ENCODE measurements at regions not wholly inside any gene's neighbourhood (a gene's known extent, or its start where the extent isn't known, plus 50 kb on each side); places are given as distances from the start of the nearest gene placed in this dataset.

- DNase-seq (ENCODE audit: low spot score in 2 of 2), result no peak
- Histone ChIP-seq H3K9me3 (no peaks in the 10 kb centered on the region), H3K4me1 (no peaks in the 10 kb centered on the region), H3K27me3 (no peaks in the 10 kb centered on the region), H3K36me3 (no peaks in the 10 kb centered on the region), H3K27ac (no peak overlapping the region), H3K4me3 (no peak overlapping the region)
- intact Hi-C loops (cut with DNase I; ENCODE audit: low total_unique reads), result no loop called here
- no peak for TF ChIP-seq POLR2AphosphoS5 (IDR thresholded peaks at IDR 0.05)
- TF ChIP-seq CTCF (IDR thresholded peaks at IDR 0.05), result no peak
- no peak for TF ChIP-seq POLR2A (IDR thresholded peaks at IDR 0.05)
These were observed 1041.7 kb upstream of the MIR17HG start for GRCh38 chr13:90305796-90306195.

DNA sequence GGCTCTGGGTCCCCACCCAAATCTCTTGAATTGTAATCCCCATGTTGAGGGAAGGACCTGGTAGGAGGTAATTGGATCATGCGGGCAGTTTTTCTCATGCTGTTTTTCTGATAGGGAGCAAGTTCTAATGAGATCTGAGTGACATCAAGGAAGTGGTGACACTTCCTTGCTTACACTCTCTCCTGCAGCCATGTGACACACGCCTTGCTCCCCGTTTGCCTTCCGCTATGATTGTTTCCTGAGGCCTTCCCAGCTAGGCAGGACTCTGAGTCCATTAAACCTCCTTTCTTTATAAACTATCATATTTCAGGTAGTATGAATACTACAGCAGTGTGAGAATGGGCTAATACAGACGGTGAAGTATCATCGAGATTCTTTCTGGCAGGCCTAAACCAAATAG is 1040.4 kb upstream of the MIR17HG start:
- H3K36me3 ChIP-seq, result no peaks in the 10 kb centered on the region
- no peaks in the 10 kb centered on the region for H3K4me1 ChIP-seq
- no peak overlapping the region for H3K27ac ChIP-seq
- no peaks in the 10 kb centered on the region for H3K27me3 ChIP-seq
- intact Hi-C loops (cut with DNase I; ENCODE audit: low total_unique reads), result no loop called here
- H3K9me3 ChIP-seq, result no peaks in the 10 kb centered on the region
- no peak overlapping the region for H3K4me3 ChIP-seq
- no peak for TF ChIP-seq CTCF (IDR thresholded peaks at IDR 0.05)
- TF ChIP-seq POLR2AphosphoS5 (IDR thresholded peaks at IDR 0.05), result no peak
- TF ChIP-seq POLR2A (IDR thresholded peaks at IDR 0.05), result no peak
- no peak for DNase-seq (ENCODE audit: low spot score in 2 of 2)

GRCh38 chr13:90308249-90308648 is 1039.2 kb upstream of the MIR17HG start:
- intact Hi-C loops (cut with DNase I; ENCODE audit: low total_unique reads), result no loop called here
- DNase-seq (ENCODE audit: low spot score in 2 of 2), result no peak
- no peaks in the 10 kb centered on the region for H3K27me3 ChIP-seq
- H3K36me3 ChIP-seq, result no peaks in the 10 kb centered on the region
- H3K27ac ChIP-seq, result no peak overlapping the region
- TF ChIP-seq CTCF (IDR thresholded peaks at IDR 0.05) (no peak), POLR2A (IDR thresholded peaks at IDR 0.05) (no peak), POLR2AphosphoS5 (IDR thresholded peaks at IDR 0.05) (no peak)
- H3K9me3 ChIP-seq, result no peaks in the 10 kb centered on the region
- no peaks in the 10 kb centered on the region for H3K4me1 ChIP-seq
- H3K4me3 ChIP-seq, result no peak overlapping the region

GRCh38 chr13:90311929-90312328 is 1035.6 kb upstream of the MIR17HG start:
- Histone ChIP-seq H3K9me3 (no peaks in the 10 kb centered on the region), H3K27me3 (no peaks in the 10 kb centered on the region), H3K4me3 (no peak overlapping the region), H3K36me3 (no peaks in the 10 kb centered on the region), H3K27ac (no peak overlapping the region), H3K4me1 (no peaks in the 10 kb centered on the region)
- intact Hi-C loops (cut with DNase I; ENCODE audit: low total_unique reads), result no loop called here
- TF ChIP-seq POLR2A (IDR thresholded peaks at IDR 0.05) (no peak), CTCF (IDR thresholded peaks at IDR 0.05) (no peak), POLR2AphosphoS5 (IDR thresholded peaks at IDR 0.05) (no peak)
- DNase-seq (ENCODE audit: low spot score in 2 of 2), result no peak

- H3K4me1 ChIP-seq, result no peaks in the 10 kb centered on the region
- no peaks in the 10 kb centered on the region for H3K9me3 ChIP-seq
- H3K36me3 ChIP-seq, result no peaks in the 10 kb centered on the region
- H3K27ac ChIP-seq, result no peak overlapping the region
- TF ChIP-seq CTCF (IDR thresholded peaks at IDR 0.05), result no peak
- TF ChIP-seq POLR2A (IDR thresholded peaks at IDR 0.05), result no peak
- TF ChIP-seq POLR2AphosphoS5 (IDR thresholded peaks at IDR 0.05), result no peak
- H3K27me3 ChIP-seq, result no peaks in the 10 kb centered on the region
- no peak for DNase-seq (ENCODE audit: low spot score in 2 of 2)
- H3K4me3 ChIP-seq, result no peak overlapping the region
- intact Hi-C loops (cut with DNase I; ENCODE audit: low total_unique reads), result no loop called here
These were observed 1032.4 kb upstream of the MIR17HG start for GRCh38 chr13:90315061-90315460.
